ENCODE measurements at regions not wholly inside any gene's neighbourhood (a gene's known extent, or its start where the extent isn't known, plus 50 kb on each side); places are given as distances from the start of the nearest gene placed in this dataset.

DNA sequence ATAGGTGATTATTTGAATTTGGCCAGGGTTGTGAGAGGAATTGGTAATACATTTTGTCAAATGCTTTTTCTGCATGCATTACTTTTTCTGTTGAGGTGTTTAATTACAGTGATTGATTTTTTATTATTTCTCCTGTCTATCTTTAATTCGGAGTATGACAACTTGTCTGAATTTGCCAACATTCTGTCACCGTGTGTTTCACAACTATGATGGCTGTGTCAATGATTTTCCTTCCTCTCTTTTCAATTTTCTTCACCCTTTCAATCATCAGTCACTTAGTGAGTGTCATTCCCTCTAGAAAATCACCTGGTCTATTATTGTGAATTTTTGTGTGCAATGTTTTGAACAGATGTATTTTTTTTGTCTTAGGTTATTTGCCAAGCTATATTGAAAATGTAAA, 1221.4 kb upstream of the CDH18 start:
- TF ChIP-seq, protein P1, sequence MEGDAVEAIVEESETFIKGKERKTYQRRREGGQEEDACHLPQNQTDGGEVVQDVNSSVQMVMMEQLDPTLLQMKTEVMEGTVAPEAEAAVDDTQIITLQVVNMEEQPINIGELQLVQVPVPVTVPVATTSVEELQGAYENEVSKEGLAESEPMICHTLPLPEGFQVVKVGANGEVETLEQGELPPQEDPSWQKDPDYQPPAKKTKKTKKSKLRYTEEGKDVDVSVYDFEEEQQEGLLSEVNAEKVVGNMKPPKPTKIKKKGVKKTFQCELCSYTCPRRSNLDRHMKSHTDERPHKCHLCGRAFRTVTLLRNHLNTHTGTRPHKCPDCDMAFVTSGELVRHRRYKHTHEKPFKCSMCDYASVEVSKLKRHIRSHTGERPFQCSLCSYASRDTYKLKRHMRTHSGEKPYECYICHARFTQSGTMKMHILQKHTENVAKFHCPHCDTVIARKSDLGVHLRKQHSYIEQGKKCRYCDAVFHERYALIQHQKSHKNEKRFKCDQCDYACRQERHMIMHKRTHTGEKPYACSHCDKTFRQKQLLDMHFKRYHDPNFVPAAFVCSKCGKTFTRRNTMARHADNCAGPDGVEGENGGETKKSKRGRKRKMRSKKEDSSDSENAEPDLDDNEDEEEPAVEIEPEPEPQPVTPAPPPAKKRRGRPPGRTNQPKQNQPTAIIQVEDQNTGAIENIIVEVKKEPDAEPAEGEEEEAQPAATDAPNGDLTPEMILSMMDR (IDR thresholded peaks at IDR 0.05): no peak
- no peak for TF ChIP-seq POLR2A (IDR thresholded peaks at IDR 0.05)

Data from testis (tissue), 2 donors.